Fibroblast of lung (primary cell): ENCODE measurements at regions not wholly inside any gene's neighbourhood (a gene's known extent, or its start where the extent isn't known, plus 50 kb on each side); places are given as distances from the start of the nearest gene placed in this dataset.

Experiments used
- CTCF ChIP-seq, 2 donors: IDR thresholded peaks in 1 of 2; conservative IDR thresholded peaks in 1 of 2; 1 replicate in 1 of 2; 2 replicates in 1 of 2; pipeline ENCODE4 v1.5.1; 2011 to 2012; ENCODE audit warnings: low read length in 2 of 2, control low read depth in 1 of 2, inconsistent platforms in 1 of 2, low read depth in 1 of 2, mild to moderate bottlenecking in 1 of 2
- EZH2 ChIP-seq: IDR thresholded peaks from 2 replicates; pipeline ENCODE4 v1.5.1; 2012; ENCODE audit warnings: low read length, control low read depth, mild to moderate bottlenecking; ENCODE audit errors: missing control alignments

DNA sequence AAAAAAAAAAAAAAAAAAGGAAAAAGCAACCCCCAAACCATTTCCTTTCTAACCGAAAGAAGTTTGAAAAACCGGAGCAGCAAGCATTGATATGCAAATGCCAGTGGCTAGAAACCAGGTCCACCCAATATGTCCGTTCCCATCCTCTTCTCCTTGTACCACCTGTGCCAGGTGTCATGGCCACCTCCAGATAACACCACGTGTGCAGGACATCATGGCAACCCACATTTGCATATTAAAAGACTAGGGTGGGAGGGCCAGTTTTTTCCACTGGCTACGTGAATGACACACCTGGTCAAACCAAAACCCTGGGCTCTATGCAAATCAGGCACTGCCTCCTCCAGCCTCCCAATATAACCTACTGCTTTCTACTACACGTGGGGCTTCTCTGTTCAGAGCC is 303.3 kb upstream of the GULP1 start:
- TF ChIP-seq CTCF (conservative IDR thresholded peaks at IDR 0.05 in 1 of 2, IDR thresholded peaks at IDR 0.05 in 1 of 2; ENCODE audit: low read depth in 1 of 2, low read length in 2 of 2) (no peak), EZH2 (no peak)
